ENCODE measurements at regions not wholly inside any gene's neighbourhood (a gene's known extent, or its start where the extent isn't known, plus 50 kb on each side); places are given as distances from the start of the nearest gene placed in this dataset.

DNA sequence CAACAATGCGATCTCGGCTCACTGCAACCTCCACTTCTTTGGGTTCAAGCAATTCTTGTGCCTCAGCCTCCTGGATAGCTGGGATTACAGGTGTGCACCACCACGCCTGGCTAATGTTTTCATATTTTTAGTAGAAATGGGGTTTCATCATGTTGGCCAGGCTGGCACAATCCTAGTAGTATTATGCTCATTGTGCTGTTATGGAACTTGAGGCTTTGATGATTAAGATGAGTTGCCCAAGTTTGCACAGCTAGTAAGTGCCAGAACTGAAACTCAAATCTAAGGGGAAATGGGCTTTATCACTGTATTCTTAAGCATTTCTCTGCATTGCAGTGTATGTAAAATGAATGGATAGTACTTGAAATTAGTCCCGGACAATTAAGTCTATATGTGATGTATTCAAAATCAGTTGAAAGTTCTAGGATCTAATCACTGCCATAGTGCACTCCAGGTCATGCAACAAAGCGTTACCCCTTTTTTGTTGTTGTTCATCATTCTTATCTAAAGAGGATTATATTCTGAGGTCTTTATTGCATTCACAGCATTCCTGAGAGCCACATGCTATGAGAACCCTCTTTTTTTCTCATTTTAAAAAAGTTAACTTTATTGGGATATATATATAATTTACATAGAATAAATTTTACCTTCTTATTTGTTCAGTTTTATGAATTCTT lies 378.7 kb upstream of the CNTN6 start:
- ChIA-PET CTCF (no interaction called here), POLR2A (no interaction called here)
- ATAC-seq: no peak
- TF ChIP-seq ZNF263 (CRISPR knock-in tag; IDR thresholded peaks at IDR 0.05; ENCODE audit: low read depth) (no peak), OVOL2 (CRISPR knock-in tag; IDR thresholded peaks at IDR 0.05; ENCODE audit: borderline replicate concordance) (no peak), ZNF232 (CRISPR knock-in tag; IDR thresholded peaks at IDR 0.05) (no peak), ZNF281 (CRISPR knock-in tag; IDR thresholded peaks at IDR 0.05) (no peak), ZNF423 (CRISPR knock-in tag; IDR thresholded peaks at IDR 0.05) (no peak)
- Mint-ChIP-seq H3K27me3 (ENCODE audit: low read depth) (peaks cover 5% of the 10 kb centered on the region; the same call in 1 of the 2 replicates), H3K9me3 (peaks cover 89% of the 10 kb centered on the region), H3K4me1 (no peaks in the 10 kb centered on the region), H3K36me3 (peaks cover 74% of the 10 kb centered on the region), H3K27ac (no peak overlapping the region), H3K4me3 (no peak overlapping the region)
- DNase-seq (ENCODE audit: low spot score): no peak

DNA sequence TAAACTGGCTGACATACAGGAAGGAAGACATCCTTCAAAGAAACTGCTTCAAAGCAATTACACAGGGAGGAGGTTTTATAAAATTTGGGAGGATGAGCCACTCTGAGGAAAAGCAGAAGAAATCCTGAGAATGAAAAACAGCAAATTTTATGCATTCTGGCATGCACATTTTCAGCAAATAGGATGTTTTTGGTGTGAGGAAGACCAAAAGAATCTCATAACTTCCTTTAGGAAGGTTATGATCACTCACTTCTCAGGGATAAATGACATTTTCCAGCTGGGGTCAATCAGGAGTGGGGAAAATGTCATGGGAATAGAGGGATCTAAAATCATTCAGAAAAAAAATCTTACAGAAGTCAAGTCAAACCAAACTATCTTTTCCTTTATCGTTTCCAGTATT lies 371.7 kb upstream of the CNTN6 start:
- POLR2A ChIA-PET: no interaction called here
- DNase-seq (ENCODE audit: low spot score) (no peak), ATAC-seq (no peak)
- no peak overlapping the region for H3K27ac Mint-ChIP-seq
- peaks cover 6% of the 10 kb centered on the region for H3K27me3 Mint-ChIP-seq (ENCODE audit: low read depth)
- peaks cover 66% of the 10 kb centered on the region for H3K36me3 Mint-ChIP-seq
- no peaks in the 10 kb centered on the region for H3K4me1 Mint-ChIP-seq
- CTCF ChIA-PET: no interaction called here
- no peak overlapping the region for H3K4me3 Mint-ChIP-seq
- H3K9me3 Mint-ChIP-seq: peaks cover 79% of the 10 kb centered on the region
- TF ChIP-seq CREB1 (CRISPR knock-in tag; IDR thresholded peaks at IDR 0.05) (no peak), GTF2I (CRISPR knock-in tag; conservative IDR thresholded peaks at IDR 0.05) (no peak), PREB (CRISPR knock-in tag; IDR thresholded peaks at IDR 0.05; ENCODE audit: borderline replicate concordance) (no peak), RELA (CRISPR knock-in tag; IDR thresholded peaks at IDR 0.05; ENCODE audit: borderline replicate concordance) (no peak), JAZF1 (CRISPR knock-in tag; IDR thresholded peaks at IDR 0.05) (no peak), ZNF425 (CRISPR knock-in tag; conservative IDR thresholded peaks at IDR 0.05) (no peak), ARID4B (CRISPR knock-in tag; IDR thresholded peaks at IDR 0.05; ENCODE audit: borderline replicate concordance) (no peak), PRRX2 (CRISPR knock-in tag; IDR thresholded peaks at IDR 0.05) (no peak), ZNF317 (CRISPR knock-in tag; IDR thresholded peaks at IDR 0.05; ENCODE audit: borderline replicate concordance, low read depth) (no peak), AR (CRISPR knock-in tag; IDR thresholded peaks at IDR 0.05) (no peak), MYBL2 (CRISPR knock-in tag; IDR thresholded peaks at IDR 0.05) (no peak)
- TF ChIP-seq, protein P1, sequence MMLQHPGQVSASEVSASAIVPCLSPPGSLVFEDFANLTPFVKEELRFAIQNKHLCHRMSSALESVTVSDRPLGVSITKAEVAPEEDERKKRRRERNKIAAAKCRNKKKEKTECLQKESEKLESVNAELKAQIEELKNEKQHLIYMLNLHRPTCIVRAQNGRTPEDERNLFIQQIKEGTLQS (CRISPR knock-in tag; conservative IDR thresholded peaks at IDR 0.05): no peak
- TF ChIP-seq, protein P2, sequence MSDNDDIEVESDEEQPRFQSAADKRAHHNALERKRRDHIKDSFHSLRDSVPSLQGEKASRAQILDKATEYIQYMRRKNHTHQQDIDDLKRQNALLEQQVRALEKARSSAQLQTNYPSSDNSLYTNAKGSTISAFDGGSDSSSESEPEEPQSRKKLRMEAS (CRISPR knock-in tag; IDR thresholded peaks at IDR 0.05): no peak
- TF ChIP-seq, protein P3, sequence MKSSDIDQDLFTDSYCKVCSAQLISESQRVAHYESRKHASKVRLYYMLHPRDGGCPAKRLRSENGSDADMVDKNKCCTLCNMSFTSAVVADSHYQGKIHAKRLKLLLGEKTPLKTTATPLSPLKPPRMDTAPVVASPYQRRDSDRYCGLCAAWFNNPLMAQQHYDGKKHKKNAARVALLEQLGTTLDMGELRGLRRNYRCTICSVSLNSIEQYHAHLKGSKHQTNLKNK (CRISPR knock-in tag; IDR thresholded peaks at IDR 0.05): no peak

Data from WTC11 (cell line).